ENCODE measurements at regions not wholly inside any gene's neighbourhood (a gene's known extent, or its start where the extent isn't known, plus 50 kb on each side); places are given as distances from the start of the nearest gene placed in this dataset.

- Histone ChIP-seq H3K79me1 (ENCODE audit: low read length) (no peaks in the 10 kb centered on the region), H3K9ac (ENCODE audit: low read length) (no peak overlapping the region), H3K18ac (ENCODE audit: low read length) (no peak overlapping the region), H3K4ac (ENCODE audit: low read depth, low read length) (no peak overlapping the region), H3K4me2 (ENCODE audit: low read length) (no peak overlapping the region), H3K14ac (ENCODE audit: low read length) (no peak overlapping the region), H2BK5ac (ENCODE audit: low read depth, low read length, poor library complexity) (no peak overlapping the region), H3K36me3 (ENCODE audit: control insufficient read depth in 1 of 2, insufficient read depth in 2 of 2, low read length in 2 of 2) (no peaks in the 10 kb centered on the region), H3K4me1 (ENCODE audit: control insufficient read depth in 1 of 2, insufficient read depth in 2 of 2, low read length in 2 of 2) (no peaks in the 10 kb centered on the region), H3K79me2 (ENCODE audit: control insufficient read depth, insufficient read depth, low read length, poor library complexity) (no peaks in the 10 kb centered on the region), H3K9me3 (ENCODE audit: insufficient read depth, low read depth, low read length) (no peaks in the 10 kb centered on the region), H2BK120ac (ENCODE audit: insufficient read depth, low read length, poor library complexity) (no peak overlapping the region), H4K8ac (ENCODE audit: low read depth, low read length) (no peak overlapping the region), H3K27me3 (ENCODE audit: insufficient read depth, low read length) (no peaks in the 10 kb centered on the region), H2BK12ac (ENCODE audit: low read length) (no peak overlapping the region), H4K91ac (ENCODE audit: low read depth, low read length) (no peak overlapping the region), H4K12ac (ENCODE audit: low read depth, low read length) (no peak overlapping the region), H2AK5ac (ENCODE audit: low read length) (no peak overlapping the region), H3K4me3 (ENCODE audit: low read depth, low read length) (no peak overlapping the region), H3K27ac (ENCODE audit: low read depth, low read length) (no peak overlapping the region), H3K23ac (ENCODE audit: low read length) (no peak overlapping the region), H2AFZ (ENCODE audit: insufficient read depth, low read length, poor library complexity) (no peak overlapping the region)
- no peak for DNase-seq
- no CpG with 5 or more reads among the region's 7 CpGs for WGBS (ENCODE audit: extremely low coverage, insufficient coverage, insufficient read length)
These were observed 165.4 kb upstream of the GMDS start for GRCh38 chr6:2410656-2411380.

- H4K91ac ChIP-seq (ENCODE audit: low read depth, low read length), result no peak overlapping the region
- H3K27ac ChIP-seq (ENCODE audit: low read depth, low read length), result no peak overlapping the region
- H3K23ac ChIP-seq (ENCODE audit: low read length), result no peak overlapping the region
- no peak overlapping the region for H3K14ac ChIP-seq (ENCODE audit: low read length)
- no peaks in the 10 kb centered on the region for H3K79me2 ChIP-seq (ENCODE audit: control insufficient read depth, insufficient read depth, low read length, poor library complexity)
- no peak overlapping the region for H3K4me3 ChIP-seq (ENCODE audit: low read depth, low read length)
- H3K18ac ChIP-seq (ENCODE audit: low read length), result no peak overlapping the region
- no peaks in the 10 kb centered on the region for H3K36me3 ChIP-seq (ENCODE audit: control insufficient read depth in 1 of 2, insufficient read depth in 2 of 2, low read length in 2 of 2)
- H3K4me1 ChIP-seq (ENCODE audit: control insufficient read depth in 1 of 2, insufficient read depth in 2 of 2, low read length in 2 of 2), result no peaks in the 10 kb centered on the region
- no peak overlapping the region for H2AFZ ChIP-seq (ENCODE audit: insufficient read depth, low read length, poor library complexity)
- no peak overlapping the region for H3K4me2 ChIP-seq (ENCODE audit: low read length)
- H3K79me1 ChIP-seq (ENCODE audit: low read length), result no peaks in the 10 kb centered on the region
- H2BK12ac ChIP-seq (ENCODE audit: low read length), result no peak overlapping the region
- no peak overlapping the region for H2BK120ac ChIP-seq (ENCODE audit: insufficient read depth, low read length, poor library complexity)
- H3K9ac ChIP-seq (ENCODE audit: low read length), result no peak overlapping the region
- no peak overlapping the region for H4K12ac ChIP-seq (ENCODE audit: low read depth, low read length)
- H2AK5ac ChIP-seq (ENCODE audit: low read length), result no peak overlapping the region
- H3K27me3 ChIP-seq (ENCODE audit: insufficient read depth, low read length), result no peaks in the 10 kb centered on the region
- no peak overlapping the region for H2BK5ac ChIP-seq (ENCODE audit: low read depth, low read length, poor library complexity)
- H3K4ac ChIP-seq (ENCODE audit: low read depth, low read length), result no peak overlapping the region
- H4K8ac ChIP-seq (ENCODE audit: low read depth, low read length), result no peak overlapping the region
- no peaks in the 10 kb centered on the region for H3K9me3 ChIP-seq (ENCODE audit: insufficient read depth, low read depth, low read length)
- no peak for DNase-seq
These were observed 162.1 kb upstream of the GMDS start for GRCh38 chr6:2407525-2407924.

GRCh38 chr6:2404211-2404929 lies 159.0 kb upstream of the GMDS start:
- Histone ChIP-seq H3K4ac (ENCODE audit: low read depth, low read length) (no peak overlapping the region), H3K27ac (ENCODE audit: low read depth, low read length) (no peak overlapping the region), H4K12ac (ENCODE audit: low read depth, low read length) (no peak overlapping the region), H3K9me3 (ENCODE audit: insufficient read depth, low read depth, low read length) (no peaks in the 10 kb centered on the region), H2BK120ac (ENCODE audit: insufficient read depth, low read length, poor library complexity) (no peak overlapping the region), H3K79me2 (ENCODE audit: control insufficient read depth, insufficient read depth, low read length, poor library complexity) (no peaks in the 10 kb centered on the region), H2AK5ac (ENCODE audit: low read length) (no peak overlapping the region), H3K4me2 (ENCODE audit: low read length) (no peak overlapping the region), H3K23ac (ENCODE audit: low read length) (no peak overlapping the region), H2AFZ (ENCODE audit: insufficient read depth, low read length, poor library complexity) (no peak overlapping the region), H3K9ac (ENCODE audit: low read length) (no peak overlapping the region), H3K4me3 (ENCODE audit: low read depth, low read length) (no peak overlapping the region), H3K18ac (ENCODE audit: low read length) (no peak overlapping the region), H4K91ac (ENCODE audit: low read depth, low read length) (no peak overlapping the region), H2BK5ac (ENCODE audit: low read depth, low read length, poor library complexity) (no peak overlapping the region), H3K27me3 (ENCODE audit: insufficient read depth, low read length) (no peaks in the 10 kb centered on the region), H3K79me1 (ENCODE audit: low read length) (no peaks in the 10 kb centered on the region), H4K8ac (ENCODE audit: low read depth, low read length) (no peak overlapping the region), H3K4me1 (ENCODE audit: control insufficient read depth in 1 of 2, insufficient read depth in 2 of 2, low read length in 2 of 2) (no peaks in the 10 kb centered on the region), H3K36me3 (ENCODE audit: control insufficient read depth in 1 of 2, insufficient read depth in 2 of 2, low read length in 2 of 2) (no peaks in the 10 kb centered on the region), H2BK12ac (ENCODE audit: low read length) (no peak overlapping the region), H3K14ac (ENCODE audit: low read length) (no peak overlapping the region)
- no peak for DNase-seq
- no CpG with 5 or more reads among the region's 6 CpGs for WGBS (ENCODE audit: extremely low coverage, insufficient coverage, insufficient read length)

GRCh38 chr6:2403546-2403945 lies 158.1 kb upstream of the GMDS start:
- no peaks in the 10 kb centered on the region for H3K27me3 ChIP-seq (ENCODE audit: insufficient read depth, low read length)
- no peak overlapping the region for H3K4me3 ChIP-seq (ENCODE audit: low read depth, low read length)
- no peak overlapping the region for H2BK12ac ChIP-seq (ENCODE audit: low read length)
- H3K79me1 ChIP-seq (ENCODE audit: low read length), result no peaks in the 10 kb centered on the region
- no peaks in the 10 kb centered on the region for H3K9me3 ChIP-seq (ENCODE audit: insufficient read depth, low read depth, low read length)
- no peaks in the 10 kb centered on the region for H3K4me1 ChIP-seq (ENCODE audit: control insufficient read depth in 1 of 2, insufficient read depth in 2 of 2, low read length in 2 of 2)
- no peak overlapping the region for H4K91ac ChIP-seq (ENCODE audit: low read depth, low read length)
- H2BK5ac ChIP-seq (ENCODE audit: low read depth, low read length, poor library complexity), result no peak overlapping the region
- no peak overlapping the region for H3K18ac ChIP-seq (ENCODE audit: low read length)
- no CpG with 5 or more reads among the region's 4 CpGs for WGBS (ENCODE audit: extremely low coverage, insufficient coverage, insufficient read length)
- no peak overlapping the region for H2AK5ac ChIP-seq (ENCODE audit: low read length)
- no peaks in the 10 kb centered on the region for H3K36me3 ChIP-seq (ENCODE audit: control insufficient read depth in 1 of 2, insufficient read depth in 2 of 2, low read length in 2 of 2)
- H4K12ac ChIP-seq (ENCODE audit: low read depth, low read length), result no peak overlapping the region
- H3K27ac ChIP-seq (ENCODE audit: low read depth, low read length), result no peak overlapping the region
- no peak overlapping the region for H3K4me2 ChIP-seq (ENCODE audit: low read length)
- H3K14ac ChIP-seq (ENCODE audit: low read length), result no peak overlapping the region
- no peaks in the 10 kb centered on the region for H3K79me2 ChIP-seq (ENCODE audit: control insufficient read depth, insufficient read depth, low read length, poor library complexity)
- no peak overlapping the region for H2BK120ac ChIP-seq (ENCODE audit: insufficient read depth, low read length, poor library complexity)
- H3K9ac ChIP-seq (ENCODE audit: low read length), result no peak overlapping the region
- H3K23ac ChIP-seq (ENCODE audit: low read length), result no peak overlapping the region
- DNase-seq, result no peak
- H3K4ac ChIP-seq (ENCODE audit: low read depth, low read length), result no peak overlapping the region
- no peak overlapping the region for H2AFZ ChIP-seq (ENCODE audit: insufficient read depth, low read length, poor library complexity)
- H4K8ac ChIP-seq (ENCODE audit: low read depth, low read length), result no peak overlapping the region
